Endodermal cell (in vitro differentiated cells): ENCODE measurements at regions not wholly inside any gene's neighbourhood (a gene's known extent, or its start where the extent isn't known, plus 50 kb on each side); places are given as distances from the start of the nearest gene placed in this dataset.
A peak's percentile ranks its signal among the peaks of the same experiment; 100 is the strongest.

ENCODE experiments used
- DNase-seq: peaks from one replicate; pipeline ENCODE4 v3.0.0-alpha.2; 2017
- H3K27ac ChIP-seq: 2 replicates; pipeline ENCODE4 v1.5.1; 2013; ENCODE audit warnings: mild to moderate bottlenecking, low read depth, low read length, moderate library complexity
- H3K27me3 ChIP-seq: 2 replicates; pipeline ENCODE4 v1.6.1; 2013; ENCODE audit warnings: mild to moderate bottlenecking, low read length, moderate library complexity; ENCODE audit not compliant: insufficient read depth, control insufficient read depth, poor library complexity, severe bottlenecking
- H3K36me3 ChIP-seq: 2 replicates; pipeline ENCODE4 v1.7.0; 2013; ENCODE audit warnings: mild to moderate bottlenecking, low read length, moderate library complexity; ENCODE audit not compliant: control insufficient read depth, insufficient read depth
- H3K4me1 ChIP-seq: one replicate; pipeline ENCODE4 v1.7.0; 2013; ENCODE audit warnings: low read length; ENCODE audit not compliant: control insufficient read depth, insufficient read depth
- H3K4me3 ChIP-seq: 2 replicates; pipeline ENCODE4 v1.5.1; 2013; ENCODE audit warnings: mild to moderate bottlenecking, low read length, moderate library complexity
- H3K9ac ChIP-seq: 2 replicates; pipeline ENCODE4 v1.6.1; 2013; ENCODE audit warnings: mild to moderate bottlenecking, low read length, moderate library complexity; ENCODE audit not compliant: poor library complexity, severe bottlenecking; ENCODE audit errors: extremely low read depth
- H3K9me3 ChIP-seq: 2 replicates; pipeline ENCODE4 v1.6.1; 2013; ENCODE audit warnings: mild to moderate bottlenecking, low read length, moderate library complexity; ENCODE audit not compliant: control insufficient read depth
- H3K27ac Mint-ChIP-seq: 2 replicates; pipeline ENCODE4 v1.8.0; 2020; ENCODE audit warnings: mixed read lengths
- H3K27me3 Mint-ChIP-seq: 2 replicates; pipeline ENCODE4 v1.8.0; 2021; ENCODE audit warnings: mild to moderate bottlenecking, mixed read lengths; ENCODE audit not compliant: insufficient read depth
- H3K36me3 Mint-ChIP-seq: 2 replicates; pipeline ENCODE4 v1.8.0; 2020; ENCODE audit warnings: low read depth, mixed read lengths
- H3K4me1 Mint-ChIP-seq: 2 replicates; pipeline ENCODE4 v1.8.0; 2020; ENCODE audit warnings: mixed read lengths
- H3K4me3 Mint-ChIP-seq: 2 replicates; pipeline ENCODE4 v1.8.0; 2020; ENCODE audit warnings: mild to moderate bottlenecking, moderate library complexity, mixed read lengths
- H3K9me3 Mint-ChIP-seq: 2 replicates; pipeline ENCODE4 v1.8.0; 2020; ENCODE audit warnings: mild to moderate bottlenecking, mixed read lengths
- WGBS, 2 experiments: methylation state at CpG; one replicate each; pipeline versions ENCODE4 v1.1.5 to v1.1.7; 2013; ENCODE audit warnings: missing lambda C conversion rate in 2 of 2, mixed read lengths in 1 of 2; ENCODE audit not compliant: insufficient coverage in 1 of 2, insufficient read length in 1 of 2; 5-methylcytosine and 5-hydroxymethylcytosine counted together
- TF ChIP-seq, protein P1 (sequence below): fragments of 200-600 bp; sonication (generic); conservative IDR thresholded peaks from 2 replicates; pipeline ENCODE4 v1.5.0; 2021; ENCODE audit warnings: antibody characterized with exemption, mild to moderate bottlenecking

- Mint-ChIP-seq H3K36me3 (no peaks in the 10 kb centered on the region), H3K4me1 (peaks cover 26% of the 10 kb centered on the region), H3K27ac (no peak overlapping the region), H3K4me3 (no peak overlapping the region), H3K27me3 (no peaks in the 10 kb centered on the region), H3K9me3 (peaks cover 14% of the 10 kb centered on the region)
- WGBS, 2 experiments = 91 to 100% methylated on average over 1 of the region's 2 CpGs
- Histone ChIP-seq H3K9me3 (peaks cover 7% of the 10 kb centered on the region), H3K27ac (no peak overlapping the region), H3K36me3 (no peaks in the 10 kb centered on the region), H3K4me3 (peak overlapping the region; percentile 63), H3K27me3 (no peaks in the 10 kb centered on the region), H3K9ac (no peak overlapping the region), H3K4me1 (no peaks in the 10 kb centered on the region)
- TF ChIP-seq, protein P1, sequence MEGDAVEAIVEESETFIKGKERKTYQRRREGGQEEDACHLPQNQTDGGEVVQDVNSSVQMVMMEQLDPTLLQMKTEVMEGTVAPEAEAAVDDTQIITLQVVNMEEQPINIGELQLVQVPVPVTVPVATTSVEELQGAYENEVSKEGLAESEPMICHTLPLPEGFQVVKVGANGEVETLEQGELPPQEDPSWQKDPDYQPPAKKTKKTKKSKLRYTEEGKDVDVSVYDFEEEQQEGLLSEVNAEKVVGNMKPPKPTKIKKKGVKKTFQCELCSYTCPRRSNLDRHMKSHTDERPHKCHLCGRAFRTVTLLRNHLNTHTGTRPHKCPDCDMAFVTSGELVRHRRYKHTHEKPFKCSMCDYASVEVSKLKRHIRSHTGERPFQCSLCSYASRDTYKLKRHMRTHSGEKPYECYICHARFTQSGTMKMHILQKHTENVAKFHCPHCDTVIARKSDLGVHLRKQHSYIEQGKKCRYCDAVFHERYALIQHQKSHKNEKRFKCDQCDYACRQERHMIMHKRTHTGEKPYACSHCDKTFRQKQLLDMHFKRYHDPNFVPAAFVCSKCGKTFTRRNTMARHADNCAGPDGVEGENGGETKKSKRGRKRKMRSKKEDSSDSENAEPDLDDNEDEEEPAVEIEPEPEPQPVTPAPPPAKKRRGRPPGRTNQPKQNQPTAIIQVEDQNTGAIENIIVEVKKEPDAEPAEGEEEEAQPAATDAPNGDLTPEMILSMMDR = no peak
- DNase-seq = no peak
Observed at GRCh38 chr4:138852681-138853080, 162.9 kb upstream of the NOCT start.

GRCh38 chr4:138851391-138852335, 163.9 kb upstream of the NOCT start:
- Mint-ChIP-seq H3K27ac (peak overlapping the region; percentile 33), H3K4me3 (peak overlapping the region; percentile 42), H3K9me3 (peaks cover 14% of the 10 kb centered on the region), H3K27me3 (no peaks in the 10 kb centered on the region), H3K36me3 (no peaks in the 10 kb centered on the region), H3K4me1 (peaks cover 26% of the 10 kb centered on the region)
- Histone ChIP-seq H3K4me3 (peak overlapping the region; percentile 63), H3K27me3 (no peaks in the 10 kb centered on the region), H3K9ac (no peak overlapping the region), H3K4me1 (no peaks in the 10 kb centered on the region), H3K9me3 (peaks cover 7% of the 10 kb centered on the region), H3K27ac (no peak overlapping the region), H3K36me3 (no peaks in the 10 kb centered on the region)
- WGBS, 2 experiments = 25% methylated on average over 11 to 17 of the region's 17 CpGs
- peak; percentile 77 for DNase-seq
- TF ChIP-seq, protein P1 = peak; percentile 19

GRCh38 chr4:138845664-138846063, 169.9 kb upstream of the NOCT start:
- no peak overlapping the region for H3K4me3 ChIP-seq
- no peak overlapping the region for H3K4me3 Mint-ChIP-seq
- H3K27ac Mint-ChIP-seq = no peak overlapping the region
- H3K36me3 Mint-ChIP-seq = no peaks in the 10 kb centered on the region
- H3K27me3 Mint-ChIP-seq = peaks cover 2% of the 10 kb centered on the region
- no peaks in the 10 kb centered on the region for H3K27me3 ChIP-seq
- no peaks in the 10 kb centered on the region for H3K9me3 ChIP-seq
- no peaks in the 10 kb centered on the region for H3K4me1 ChIP-seq
- H3K9ac ChIP-seq = no peak overlapping the region
- H3K36me3 ChIP-seq = no peaks in the 10 kb centered on the region
- peak; percentile 35 for DNase-seq
- no peak overlapping the region for H3K27ac ChIP-seq
- 90 to 98% methylated on average over 7 to 9 of the region's 9 CpGs for WGBS, 2 experiments
- TF ChIP-seq, protein P1 = no peak
- H3K4me1 Mint-ChIP-seq = peaks cover 11% of the 10 kb centered on the region
- H3K9me3 Mint-ChIP-seq = no peaks in the 10 kb centered on the region
